ENCODE measurements at regions not wholly inside any gene's neighbourhood (a gene's known extent, or its start where the extent isn't known, plus 50 kb on each side); places are given as distances from the start of the nearest gene placed in this dataset.

DNA sequence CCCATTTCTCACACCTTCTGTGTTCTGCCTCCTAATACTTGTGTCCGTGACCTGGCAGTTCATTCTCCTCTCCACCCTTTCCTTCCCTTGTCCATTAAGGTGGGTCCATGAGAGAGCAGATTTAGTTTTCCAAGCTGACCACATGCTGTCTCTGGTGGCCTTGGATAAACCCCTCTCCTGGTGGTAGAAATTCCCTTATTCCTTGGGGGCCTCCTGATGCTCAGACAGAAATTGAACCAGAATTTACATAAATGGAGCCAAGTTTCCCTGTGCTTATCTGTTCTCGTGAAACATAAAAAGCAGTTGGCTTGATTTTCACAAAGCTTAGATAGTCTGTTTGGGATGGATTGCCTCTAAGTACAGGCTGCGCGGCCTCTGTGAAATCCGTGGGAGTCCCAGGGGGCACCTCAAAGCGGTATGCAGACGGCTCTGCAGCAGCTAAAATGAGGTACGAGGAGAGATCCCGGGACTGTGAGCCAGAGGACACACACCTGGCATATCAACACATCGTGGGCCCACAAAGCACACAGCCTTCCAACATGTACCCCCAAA lies 101.0 kb upstream of the NMNAT3 start:
- TF ChIP-seq, protein P1, sequence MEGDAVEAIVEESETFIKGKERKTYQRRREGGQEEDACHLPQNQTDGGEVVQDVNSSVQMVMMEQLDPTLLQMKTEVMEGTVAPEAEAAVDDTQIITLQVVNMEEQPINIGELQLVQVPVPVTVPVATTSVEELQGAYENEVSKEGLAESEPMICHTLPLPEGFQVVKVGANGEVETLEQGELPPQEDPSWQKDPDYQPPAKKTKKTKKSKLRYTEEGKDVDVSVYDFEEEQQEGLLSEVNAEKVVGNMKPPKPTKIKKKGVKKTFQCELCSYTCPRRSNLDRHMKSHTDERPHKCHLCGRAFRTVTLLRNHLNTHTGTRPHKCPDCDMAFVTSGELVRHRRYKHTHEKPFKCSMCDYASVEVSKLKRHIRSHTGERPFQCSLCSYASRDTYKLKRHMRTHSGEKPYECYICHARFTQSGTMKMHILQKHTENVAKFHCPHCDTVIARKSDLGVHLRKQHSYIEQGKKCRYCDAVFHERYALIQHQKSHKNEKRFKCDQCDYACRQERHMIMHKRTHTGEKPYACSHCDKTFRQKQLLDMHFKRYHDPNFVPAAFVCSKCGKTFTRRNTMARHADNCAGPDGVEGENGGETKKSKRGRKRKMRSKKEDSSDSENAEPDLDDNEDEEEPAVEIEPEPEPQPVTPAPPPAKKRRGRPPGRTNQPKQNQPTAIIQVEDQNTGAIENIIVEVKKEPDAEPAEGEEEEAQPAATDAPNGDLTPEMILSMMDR (IDR thresholded peaks at IDR 0.05; ENCODE audit: insufficient read depth, low read length), result no peak
- TF ChIP-seq POLR2AphosphoS5 (IDR thresholded peaks at IDR 0.05; ENCODE audit: low read depth), result no peak
- TF ChIP-seq, protein P2, sequence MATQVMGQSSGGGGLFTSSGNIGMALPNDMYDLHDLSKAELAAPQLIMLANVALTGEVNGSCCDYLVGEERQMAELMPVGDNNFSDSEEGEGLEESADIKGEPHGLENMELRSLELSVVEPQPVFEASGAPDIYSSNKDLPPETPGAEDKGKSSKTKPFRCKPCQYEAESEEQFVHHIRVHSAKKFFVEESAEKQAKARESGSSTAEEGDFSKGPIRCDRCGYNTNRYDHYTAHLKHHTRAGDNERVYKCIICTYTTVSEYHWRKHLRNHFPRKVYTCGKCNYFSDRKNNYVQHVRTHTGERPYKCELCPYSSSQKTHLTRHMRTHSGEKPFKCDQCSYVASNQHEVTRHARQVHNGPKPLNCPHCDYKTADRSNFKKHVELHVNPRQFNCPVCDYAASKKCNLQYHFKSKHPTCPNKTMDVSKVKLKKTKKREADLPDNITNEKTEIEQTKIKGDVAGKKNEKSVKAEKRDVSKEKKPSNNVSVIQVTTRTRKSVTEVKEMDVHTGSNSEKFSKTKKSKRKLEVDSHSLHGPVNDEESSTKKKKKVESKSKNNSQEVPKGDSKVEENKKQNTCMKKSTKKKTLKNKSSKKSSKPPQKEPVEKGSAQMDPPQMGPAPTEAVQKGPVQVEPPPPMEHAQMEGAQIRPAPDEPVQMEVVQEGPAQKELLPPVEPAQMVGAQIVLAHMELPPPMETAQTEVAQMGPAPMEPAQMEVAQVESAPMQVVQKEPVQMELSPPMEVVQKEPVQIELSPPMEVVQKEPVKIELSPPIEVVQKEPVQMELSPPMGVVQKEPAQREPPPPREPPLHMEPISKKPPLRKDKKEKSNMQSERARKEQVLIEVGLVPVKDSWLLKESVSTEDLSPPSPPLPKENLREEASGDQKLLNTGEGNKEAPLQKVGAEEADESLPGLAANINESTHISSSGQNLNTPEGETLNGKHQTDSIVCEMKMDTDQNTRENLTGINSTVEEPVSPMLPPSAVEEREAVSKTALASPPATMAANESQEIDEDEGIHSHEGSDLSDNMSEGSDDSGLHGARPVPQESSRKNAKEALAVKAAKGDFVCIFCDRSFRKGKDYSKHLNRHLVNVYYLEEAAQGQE (IDR thresholded peaks at IDR 0.05; ENCODE audit: insufficient replicate concordance, low read depth), result no peak

All from HL-60 (cell line).